ENCODE measurements at regions not wholly inside any gene's neighbourhood (a gene's known extent, or its start where the extent isn't known, plus 50 kb on each side); places are given as distances from the start of the nearest gene placed in this dataset.
"Not testable (repeated sequence)": the region's sequence is repeated elsewhere in the genome, so short reads cannot be mapped to it uniquely, and the experiment has no call there.

DNA sequence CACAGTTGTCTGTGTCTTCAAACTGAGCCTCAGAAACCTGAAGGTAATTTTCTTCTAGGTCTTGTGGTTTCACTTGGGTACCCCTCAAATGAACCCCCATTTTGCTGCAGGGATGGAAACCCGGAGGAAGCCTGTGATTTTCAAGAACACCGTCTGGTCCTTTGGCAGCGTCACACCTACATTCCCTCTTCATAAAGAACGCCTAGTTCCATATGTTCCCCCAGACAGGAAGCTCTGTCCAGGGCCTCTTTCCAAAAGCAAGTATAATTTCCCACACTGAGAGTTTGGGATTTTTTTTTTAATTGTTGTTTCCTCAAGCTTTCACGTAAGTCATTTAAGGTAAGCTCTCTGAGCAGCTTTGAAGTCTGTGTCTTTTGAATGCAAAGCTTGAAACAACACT, 515.0 kb downstream of the TMEM114 start:
- H3K4me1 ChIP-seq (ENCODE audit: control insufficient read depth in 5 of 5, insufficient read depth in 5 of 5, low read length in 5 of 5) = no peaks in the 10 kb centered on the region
- H3K9me3 ChIP-seq (ENCODE audit: control insufficient read depth in 5 of 5, low read length in 5 of 5) = peaks cover 0 to 7% (median 2%) of the 10 kb centered on the region in 5 donors
- no peak overlapping the region for H3K9ac ChIP-seq (ENCODE audit: low read length in 5 of 5)
- no peaks in the 10 kb centered on the region for H3K36me3 ChIP-seq (ENCODE audit: control insufficient read depth in 5 of 5, insufficient read depth in 5 of 5, low read length in 5 of 5)
- H3K27me3 ChIP-seq (ENCODE audit: control insufficient read depth in 5 of 5, insufficient read depth in 4 of 5, low read length in 5 of 5) = no peaks in the 10 kb centered on the region
- H3K4me3 ChIP-seq (ENCODE audit: low read depth in 1 of 5, low read length in 5 of 5) = no peak overlapping the region
- H3K27ac ChIP-seq (ENCODE audit: low read depth, low read length) = no peak overlapping the region

DNA sequence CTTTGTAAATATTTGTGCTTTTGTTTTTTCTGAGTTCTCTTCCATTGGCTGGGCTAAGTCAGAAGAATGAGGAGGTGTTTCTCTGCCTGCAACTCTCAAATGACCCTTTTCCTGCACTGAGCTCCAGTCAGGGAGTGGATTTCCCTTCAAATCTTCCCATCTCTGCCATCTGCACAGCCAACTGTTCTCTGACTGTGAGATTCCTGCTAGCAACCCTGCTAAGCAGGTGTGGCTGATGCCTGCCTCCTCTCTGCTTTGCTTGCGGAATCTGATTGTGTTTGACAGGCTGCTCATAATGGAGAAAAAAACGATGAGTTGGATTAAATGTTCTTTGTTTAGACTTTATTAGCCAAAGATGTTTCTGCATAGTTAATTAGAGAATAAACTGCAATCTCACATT, 519.8 kb downstream of the TMEM114 start:
- Histone ChIP-seq H3K27me3 (ENCODE audit: control insufficient read depth in 5 of 5, insufficient read depth in 4 of 5, low read length in 5 of 5) (no peaks in the 10 kb centered on the region), H3K4me3 (ENCODE audit: low read depth in 1 of 5, low read length in 5 of 5) (no peak overlapping the region), H3K27ac (ENCODE audit: low read depth, low read length) (no peak overlapping the region), H3K9me3 (ENCODE audit: control insufficient read depth in 5 of 5, low read length in 5 of 5) (peaks cover 3 to 25% (median 11%) of the 10 kb centered on the region in 5 donors), H3K9ac (ENCODE audit: low read length in 5 of 5) (no peak overlapping the region), H3K36me3 (ENCODE audit: control insufficient read depth in 5 of 5, insufficient read depth in 5 of 5, low read length in 5 of 5) (no peaks in the 10 kb centered on the region), H3K4me1 (ENCODE audit: control insufficient read depth in 5 of 5, insufficient read depth in 5 of 5, low read length in 5 of 5) (no peaks in the 10 kb centered on the region)

DNA sequence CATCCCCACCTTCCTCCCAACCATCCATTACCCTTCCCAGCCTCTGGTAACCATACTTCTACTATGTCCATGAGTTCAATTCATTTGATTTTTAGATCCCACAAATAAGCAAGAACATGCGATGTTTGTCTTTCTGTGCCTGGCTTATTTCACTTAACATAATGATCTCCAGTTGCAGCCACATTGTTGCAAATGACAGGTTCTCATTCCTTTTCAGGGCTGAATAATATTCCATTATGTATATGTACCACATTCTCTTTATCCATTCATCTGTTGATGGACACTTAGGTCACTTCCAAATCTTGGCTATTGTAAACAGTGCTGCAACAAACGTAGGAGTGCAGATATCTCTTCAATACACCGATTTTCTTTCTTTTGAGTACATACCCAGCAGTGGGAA, 522.1 kb downstream of the TMEM114 start:
- H3K27me3 ChIP-seq (ENCODE audit: control insufficient read depth in 5 of 5, insufficient read depth in 4 of 5, low read length in 5 of 5); H3K4me1 ChIP-seq (ENCODE audit: control insufficient read depth in 5 of 5, insufficient read depth in 5 of 5, low read length in 5 of 5); H3K36me3 ChIP-seq (ENCODE audit: control insufficient read depth in 5 of 5, insufficient read depth in 5 of 5, low read length in 5 of 5); H3K9ac ChIP-seq (ENCODE audit: low read length in 5 of 5); H3K4me3 ChIP-seq (ENCODE audit: low read depth in 1 of 5, low read length in 5 of 5); H3K27ac ChIP-seq (ENCODE audit: low read depth, low read length): not testable (repeated sequence)
- H3K9me3 ChIP-seq (ENCODE audit: control insufficient read depth in 5 of 5, low read length in 5 of 5) = peaks cover 3 to 27% (median 19%) of the 10 kb centered on the region in 5 donors

DNA sequence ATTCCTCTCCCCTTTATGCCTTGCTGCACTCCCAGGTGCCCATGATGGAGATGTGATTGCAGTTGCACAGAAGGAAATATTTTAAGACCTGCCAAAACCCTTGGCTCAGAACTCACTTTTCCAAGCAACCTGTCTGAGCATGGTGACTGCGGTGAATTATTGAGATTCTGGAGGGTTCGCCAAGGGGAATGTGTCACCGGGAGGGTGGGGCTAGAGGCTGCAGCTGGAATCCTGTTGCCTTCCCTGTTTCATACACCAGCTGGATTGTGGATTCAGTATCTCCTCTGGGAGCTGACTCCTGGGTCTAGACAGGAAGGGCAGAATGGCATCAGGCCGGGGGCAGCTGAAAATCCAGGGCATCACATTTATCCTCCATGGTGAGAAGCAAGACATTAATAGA, 527.2 kb downstream of the TMEM114 start:
- Histone ChIP-seq H3K36me3 (ENCODE audit: control insufficient read depth in 5 of 5, insufficient read depth in 5 of 5, low read length in 5 of 5) (no peaks in the 10 kb centered on the region), H3K27me3 (ENCODE audit: control insufficient read depth in 5 of 5, insufficient read depth in 4 of 5, low read length in 5 of 5) (no peaks in the 10 kb centered on the region), H3K9ac (ENCODE audit: low read length in 5 of 5) (no peak overlapping the region), H3K27ac (ENCODE audit: low read depth, low read length) (no peak overlapping the region), H3K4me1 (ENCODE audit: control insufficient read depth in 5 of 5, insufficient read depth in 5 of 5, low read length in 5 of 5) (no peaks in the 10 kb centered on the region), H3K4me3 (ENCODE audit: low read depth in 1 of 5, low read length in 5 of 5) (no peak overlapping the region), H3K9me3 (ENCODE audit: control insufficient read depth in 5 of 5, low read length in 5 of 5) (peaks cover 3 to 26% (median 19%) of the 10 kb centered on the region in 5 donors)

DNA sequence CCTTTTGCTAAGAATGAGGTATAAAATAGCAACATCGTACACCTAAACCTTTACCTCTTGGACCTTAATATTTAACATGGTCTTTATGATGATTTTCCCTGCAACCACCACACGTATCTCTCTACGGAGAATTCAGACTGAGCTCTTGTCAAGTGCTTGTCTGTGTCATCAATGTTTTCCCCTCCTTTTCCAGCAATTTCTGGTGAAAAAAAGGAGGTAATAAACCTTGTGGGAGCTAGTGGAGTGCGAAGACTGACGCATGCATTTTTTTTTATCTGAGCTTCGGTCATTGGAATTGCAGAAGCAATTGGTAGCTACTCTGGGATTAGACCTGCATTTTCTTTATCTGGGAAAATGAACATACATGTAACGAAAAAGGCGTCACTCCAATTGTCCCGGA, 527.6 kb downstream of the TMEM114 start:
- no peak overlapping the region for H3K4me3 ChIP-seq (ENCODE audit: low read depth in 1 of 5, low read length in 5 of 5)
- no peaks in the 10 kb centered on the region for H3K4me1 ChIP-seq (ENCODE audit: control insufficient read depth in 5 of 5, insufficient read depth in 5 of 5, low read length in 5 of 5)
- H3K27ac ChIP-seq (ENCODE audit: low read depth, low read length) = no peak overlapping the region
- no peak overlapping the region for H3K9ac ChIP-seq (ENCODE audit: low read length in 5 of 5)
- H3K9me3 ChIP-seq (ENCODE audit: control insufficient read depth in 5 of 5, low read length in 5 of 5) = peaks cover 3 to 26% (median 19%) of the 10 kb centered on the region in 5 donors
- no peaks in the 10 kb centered on the region for H3K27me3 ChIP-seq (ENCODE audit: control insufficient read depth in 5 of 5, insufficient read depth in 4 of 5, low read length in 5 of 5)
- H3K36me3 ChIP-seq (ENCODE audit: control insufficient read depth in 5 of 5, insufficient read depth in 5 of 5, low read length in 5 of 5) = no peaks in the 10 kb centered on the region

DNA sequence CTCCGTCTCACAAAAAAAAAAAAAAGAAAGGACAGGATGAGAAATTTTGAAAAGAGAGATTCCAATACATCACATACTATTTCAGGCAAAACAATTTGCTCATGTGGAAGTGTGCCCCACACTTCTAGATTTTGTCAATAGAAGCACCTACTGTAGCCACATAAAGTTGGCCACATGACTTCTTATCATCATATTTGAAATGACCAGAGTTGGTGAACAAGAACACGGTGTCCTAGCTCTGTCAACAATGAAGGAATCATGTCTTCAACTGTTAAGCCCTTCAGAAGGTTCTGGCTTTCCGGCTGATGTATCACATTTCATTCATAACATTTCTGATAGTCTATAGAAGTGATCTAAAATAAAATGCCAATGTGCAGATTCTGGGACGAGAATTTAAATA, 534.5 kb downstream of the TMEM114 start:
- Histone ChIP-seq H3K27ac (ENCODE audit: low read depth, low read length) (no peak overlapping the region), H3K36me3 (ENCODE audit: control insufficient read depth in 5 of 5, insufficient read depth in 5 of 5, low read length in 5 of 5) (no peaks in the 10 kb centered on the region), H3K9ac (ENCODE audit: low read length in 5 of 5) (no peak overlapping the region), H3K4me3 (ENCODE audit: low read depth in 1 of 5, low read length in 5 of 5) (no peak overlapping the region), H3K9me3 (ENCODE audit: control insufficient read depth in 5 of 5, low read length in 5 of 5) (peaks cover 0 to 6% (median 0%) of the 10 kb centered on the region in 5 donors), H3K27me3 (ENCODE audit: control insufficient read depth in 5 of 5, insufficient read depth in 4 of 5, low read length in 5 of 5) (no peaks in the 10 kb centered on the region), H3K4me1 (ENCODE audit: control insufficient read depth in 5 of 5, insufficient read depth in 5 of 5, low read length in 5 of 5) (no peaks in the 10 kb centered on the region)

DNA sequence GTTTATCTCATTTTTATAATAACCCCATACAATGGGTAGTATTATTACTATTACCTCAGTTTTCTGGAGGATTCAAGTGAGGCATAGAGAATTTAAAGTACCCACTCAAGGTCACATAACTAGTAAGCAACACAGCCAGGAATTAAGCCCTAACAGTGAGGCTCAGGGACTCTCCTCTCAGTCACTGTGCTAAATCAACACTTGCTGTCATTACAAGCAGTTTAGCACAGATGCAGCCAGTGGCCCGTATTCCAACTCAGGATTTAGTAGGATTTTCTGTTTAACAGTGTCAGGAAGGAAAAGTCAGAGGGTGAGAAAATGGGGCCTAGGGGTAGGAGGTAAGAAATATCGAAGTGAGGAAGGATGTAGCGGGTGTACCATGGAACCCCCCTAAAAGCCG, 536.9 kb downstream of the TMEM114 start:
- H3K4me3 ChIP-seq (ENCODE audit: low read depth in 1 of 5, low read length in 5 of 5) = no peak overlapping the region
- peaks cover 0 to 6% (median under 1%) of the 10 kb centered on the region in 5 donors for H3K9me3 ChIP-seq (ENCODE audit: control insufficient read depth in 5 of 5, low read length in 5 of 5)
- H3K4me1 ChIP-seq (ENCODE audit: control insufficient read depth in 5 of 5, insufficient read depth in 5 of 5, low read length in 5 of 5) = no peaks in the 10 kb centered on the region
- H3K9ac ChIP-seq (ENCODE audit: low read length in 5 of 5) = no peak overlapping the region
- no peak overlapping the region for H3K27ac ChIP-seq (ENCODE audit: low read depth, low read length)
- H3K36me3 ChIP-seq (ENCODE audit: control insufficient read depth in 5 of 5, insufficient read depth in 5 of 5, low read length in 5 of 5) = no peaks in the 10 kb centered on the region
- H3K27me3 ChIP-seq (ENCODE audit: control insufficient read depth in 5 of 5, insufficient read depth in 4 of 5, low read length in 5 of 5) = no peaks in the 10 kb centered on the region

DNA sequence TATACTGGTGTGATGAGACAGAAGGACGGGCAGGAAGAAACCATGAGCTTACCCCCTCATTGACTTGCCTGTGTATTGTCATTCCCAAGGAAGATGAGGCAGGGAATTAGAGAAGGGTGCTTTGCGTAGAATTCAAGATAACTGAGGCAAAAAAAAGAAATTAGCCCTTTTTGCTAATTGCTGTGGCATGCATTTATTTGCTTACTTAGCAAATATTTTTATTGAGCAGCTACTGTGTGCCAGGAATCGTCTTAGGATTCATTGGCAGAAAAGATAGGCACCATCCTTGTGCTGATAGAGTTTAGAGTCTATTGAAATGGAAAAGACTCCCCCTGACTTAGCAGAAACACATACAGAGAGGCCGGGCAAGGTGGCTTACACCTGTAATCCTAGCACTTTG, 541.9 kb downstream of the TMEM114 start:
- Histone ChIP-seq H3K36me3 (ENCODE audit: control insufficient read depth in 5 of 5, insufficient read depth in 5 of 5, low read length in 5 of 5) (no peaks in the 10 kb centered on the region), H3K27ac (ENCODE audit: low read depth, low read length) (no peak overlapping the region), H3K4me1 (ENCODE audit: control insufficient read depth in 5 of 5, insufficient read depth in 5 of 5, low read length in 5 of 5) (no peaks in the 10 kb centered on the region), H3K4me3 (ENCODE audit: low read depth in 1 of 5, low read length in 5 of 5) (no peak overlapping the region), H3K9me3 (ENCODE audit: control insufficient read depth in 5 of 5, low read length in 5 of 5) (peaks cover 0 to 6% (median under 1%) of the 10 kb centered on the region in 5 donors), H3K9ac (ENCODE audit: low read length in 5 of 5) (no peak overlapping the region), H3K27me3 (ENCODE audit: control insufficient read depth in 5 of 5, insufficient read depth in 4 of 5, low read length in 5 of 5) (no peaks in the 10 kb centered on the region)

DNA sequence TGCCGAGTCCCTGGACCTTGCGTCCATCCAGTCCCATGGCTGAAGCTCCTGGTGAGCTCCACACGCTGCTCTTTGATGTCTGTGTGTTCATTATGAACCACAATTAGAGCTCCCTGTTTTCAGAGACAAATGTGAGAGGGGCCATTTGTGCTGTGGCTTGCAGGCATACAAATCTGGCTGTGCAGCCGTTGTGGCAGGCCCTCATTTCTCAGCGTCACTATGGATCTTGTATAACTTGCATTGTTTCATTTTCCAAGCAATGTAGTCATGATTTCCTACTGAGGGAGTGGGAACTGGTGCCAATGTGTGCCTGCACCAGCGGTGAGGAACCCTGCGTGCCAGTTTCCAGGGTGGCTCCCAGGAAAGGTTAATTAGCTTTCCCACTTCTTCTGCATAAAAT, 542.6 kb downstream of the TMEM114 start:
- no peaks in the 10 kb centered on the region for H3K4me1 ChIP-seq (ENCODE audit: control insufficient read depth in 5 of 5, insufficient read depth in 5 of 5, low read length in 5 of 5)
- H3K27ac ChIP-seq (ENCODE audit: low read depth, low read length) = no peak overlapping the region
- peaks cover 0 to 6% (median 0%) of the 10 kb centered on the region in 5 donors for H3K9me3 ChIP-seq (ENCODE audit: control insufficient read depth in 5 of 5, low read length in 5 of 5)
- no peaks in the 10 kb centered on the region for H3K27me3 ChIP-seq (ENCODE audit: control insufficient read depth in 5 of 5, insufficient read depth in 4 of 5, low read length in 5 of 5)
- no peak overlapping the region for H3K9ac ChIP-seq (ENCODE audit: low read length in 5 of 5)
- no peaks in the 10 kb centered on the region for H3K36me3 ChIP-seq (ENCODE audit: control insufficient read depth in 5 of 5, insufficient read depth in 5 of 5, low read length in 5 of 5)
- no peak overlapping the region for H3K4me3 ChIP-seq (ENCODE audit: low read depth in 1 of 5, low read length in 5 of 5)

DNA sequence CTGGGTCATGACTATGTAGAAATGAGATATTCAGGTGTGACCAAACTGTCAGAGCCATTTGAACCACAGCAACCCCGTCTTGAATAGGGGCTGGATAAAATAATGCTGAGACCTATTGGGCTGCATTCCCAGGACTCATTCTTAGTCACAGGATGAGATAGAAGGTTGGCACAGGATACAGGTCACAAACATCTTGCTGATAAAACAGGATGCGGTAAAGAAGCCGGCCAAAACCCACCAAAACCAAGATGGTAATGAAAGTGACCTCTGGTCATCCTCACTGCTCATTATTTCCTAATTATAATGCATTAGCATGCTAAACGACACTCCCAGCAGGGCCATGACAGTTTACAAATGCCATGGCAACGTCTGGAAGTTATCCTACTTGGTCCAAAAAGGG, 545.5 kb downstream of the TMEM114 start:
- Histone ChIP-seq H3K27me3 (ENCODE audit: control insufficient read depth in 5 of 5, insufficient read depth in 4 of 5, low read length in 5 of 5) (no peaks in the 10 kb centered on the region), H3K27ac (ENCODE audit: low read depth, low read length) (no peak overlapping the region), H3K4me3 (ENCODE audit: low read depth in 1 of 5, low read length in 5 of 5) (no peak overlapping the region), H3K4me1 (ENCODE audit: control insufficient read depth in 5 of 5, insufficient read depth in 5 of 5, low read length in 5 of 5) (no peaks in the 10 kb centered on the region), H3K9ac (ENCODE audit: low read length in 5 of 5) (no peak overlapping the region), H3K36me3 (ENCODE audit: control insufficient read depth in 5 of 5, insufficient read depth in 5 of 5, low read length in 5 of 5) (no peaks in the 10 kb centered on the region), H3K9me3 (ENCODE audit: control insufficient read depth in 5 of 5, low read length in 5 of 5) (peaks cover 0 to 3% (median 0%) of the 10 kb centered on the region in 5 donors)

DNA sequence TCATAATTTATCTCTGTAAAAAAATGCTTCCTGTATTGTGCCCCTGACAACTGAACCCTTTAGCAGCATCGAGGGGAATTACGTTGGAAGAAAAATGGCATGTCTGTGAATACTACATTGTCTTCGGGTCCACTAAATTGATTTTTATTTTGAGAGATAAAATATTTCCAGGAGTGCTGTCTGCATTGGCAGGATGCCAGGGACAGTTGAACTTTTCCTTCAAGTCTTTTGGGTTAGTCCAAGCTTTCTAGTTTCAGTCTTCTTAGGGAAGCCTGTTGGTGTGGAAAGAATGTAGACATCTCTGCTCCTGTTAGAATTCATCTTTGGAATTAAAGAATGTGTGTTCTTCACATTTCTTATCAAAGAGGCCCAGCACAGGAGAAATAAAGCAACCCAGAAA, 557.9 kb downstream of the TMEM114 start:
- Histone ChIP-seq H3K36me3 (ENCODE audit: control insufficient read depth in 5 of 5, insufficient read depth in 5 of 5, low read length in 5 of 5) (no peaks in the 10 kb centered on the region), H3K27ac (ENCODE audit: low read depth, low read length) (no peak overlapping the region), H3K4me1 (ENCODE audit: control insufficient read depth in 5 of 5, insufficient read depth in 5 of 5, low read length in 5 of 5) (no peaks in the 10 kb centered on the region), H3K27me3 (ENCODE audit: control insufficient read depth in 5 of 5, insufficient read depth in 4 of 5, low read length in 5 of 5) (no peaks in the 10 kb centered on the region), H3K9me3 (ENCODE audit: control insufficient read depth in 5 of 5, low read length in 5 of 5) (peaks cover 0 to 8% (median 0%) of the 10 kb centered on the region in 5 donors), H3K9ac (ENCODE audit: low read length in 5 of 5) (no peak overlapping the region), H3K4me3 (ENCODE audit: low read depth in 1 of 5, low read length in 5 of 5) (no peak overlapping the region)

Measured in subcutaneous abdominal adipose tissue (tissue), 5 donors.